HG02759 (cell line): ENCODE measurements at regions not wholly inside any gene's neighbourhood (a gene's known extent, or its start where the extent isn't known, plus 50 kb on each side); places are given as distances from the start of the nearest gene placed in this dataset.

Experiments
- ATAC-seq: cut with Tn5 transposase; IDR thresholded peaks from one replicate; pipeline ENCODE4 v1.9.1; 2021; ENCODE audit warnings: mild to moderate bottlenecking, moderate library complexity; ENCODE audit not compliant: unreplicated experiment

DNA sequence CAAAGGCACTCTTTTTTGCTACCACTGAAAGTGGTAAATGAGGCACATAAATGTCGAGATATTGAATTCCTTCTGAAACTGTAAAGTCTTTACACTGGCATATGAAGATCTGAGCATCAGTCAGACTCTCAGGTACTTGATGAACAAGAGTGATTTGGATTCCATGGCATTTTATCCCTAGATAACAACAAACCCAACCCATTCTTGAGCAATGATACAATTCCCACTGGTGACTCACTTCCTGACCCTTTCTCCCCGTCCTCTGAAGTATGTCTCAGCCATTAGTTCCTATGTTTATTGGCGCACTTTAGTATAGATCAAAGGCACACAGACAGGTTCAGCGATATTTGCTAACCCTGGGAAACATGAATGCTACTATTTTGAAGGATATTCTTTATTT is 147.0 kb upstream of the RBFOX1 start:
- no peak for ATAC-seq

DNA sequence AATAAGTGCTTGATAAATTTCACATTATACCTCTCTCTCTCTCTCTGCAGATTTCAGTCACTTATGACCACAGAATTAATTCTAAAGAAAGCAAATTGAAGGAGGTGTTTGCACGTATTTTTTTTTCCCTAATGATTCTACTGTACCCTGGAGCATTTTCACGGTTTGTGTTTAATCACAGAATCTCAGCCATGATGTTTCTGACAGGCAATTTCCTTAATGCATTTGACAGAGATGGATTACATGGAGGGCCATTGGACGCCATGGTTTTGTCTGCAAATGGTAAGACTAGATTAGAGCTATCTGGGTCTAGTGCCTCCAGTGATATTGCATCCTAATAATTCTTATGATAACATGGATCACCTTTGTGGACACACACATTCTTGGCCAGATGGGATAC is 147.5 kb upstream of the RBFOX1 start:
- ATAC-seq: no peak

DNA sequence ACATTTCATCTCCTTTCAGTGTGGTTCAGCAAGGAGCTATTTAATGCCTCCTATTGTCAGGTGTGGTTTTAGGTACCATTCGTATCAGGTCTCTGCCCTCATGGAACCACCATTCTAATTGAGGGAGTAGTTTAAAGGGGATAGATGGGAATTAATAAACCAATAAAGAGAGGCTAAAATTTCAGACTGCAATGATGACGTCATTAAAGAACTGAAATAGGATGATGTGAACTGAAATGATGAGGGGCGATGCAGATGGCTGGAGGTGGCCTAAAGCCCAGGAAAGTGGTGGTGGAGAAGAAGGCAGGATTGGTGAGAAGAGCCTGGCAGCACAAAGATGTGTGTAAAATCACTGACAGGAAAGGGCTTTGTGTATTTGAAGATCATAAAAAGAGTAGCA is 148.9 kb upstream of the RBFOX1 start:
- no peak for ATAC-seq

DNA sequence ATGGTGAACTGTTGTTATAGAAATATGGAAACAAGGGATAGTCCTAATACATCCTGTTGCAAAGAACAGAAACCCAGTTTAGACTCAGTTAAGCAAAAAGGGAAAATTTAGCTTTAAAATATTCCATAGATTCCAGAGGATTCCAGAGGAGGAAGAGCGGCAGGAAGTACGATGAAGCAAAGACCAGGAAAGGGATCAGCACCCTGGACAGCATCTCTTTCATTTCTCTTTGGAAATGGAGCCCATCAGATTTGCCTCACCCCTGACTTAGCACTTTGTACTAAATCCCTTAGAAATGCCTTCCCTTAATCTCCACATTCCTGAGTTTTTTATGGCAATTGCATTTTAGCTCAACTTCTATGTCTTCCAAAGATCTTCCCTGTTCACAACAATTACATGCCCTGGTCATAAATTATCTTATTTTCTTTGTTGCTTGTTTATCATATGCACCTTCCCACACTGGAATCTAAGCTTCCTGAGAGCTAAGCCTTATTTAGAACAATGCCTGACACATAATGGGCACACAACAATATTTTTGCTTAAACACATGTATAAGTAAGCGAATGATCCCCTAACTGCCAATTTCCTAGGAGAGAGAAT is 150.0 kb upstream of the RBFOX1 start:
- no peak for ATAC-seq

DNA sequence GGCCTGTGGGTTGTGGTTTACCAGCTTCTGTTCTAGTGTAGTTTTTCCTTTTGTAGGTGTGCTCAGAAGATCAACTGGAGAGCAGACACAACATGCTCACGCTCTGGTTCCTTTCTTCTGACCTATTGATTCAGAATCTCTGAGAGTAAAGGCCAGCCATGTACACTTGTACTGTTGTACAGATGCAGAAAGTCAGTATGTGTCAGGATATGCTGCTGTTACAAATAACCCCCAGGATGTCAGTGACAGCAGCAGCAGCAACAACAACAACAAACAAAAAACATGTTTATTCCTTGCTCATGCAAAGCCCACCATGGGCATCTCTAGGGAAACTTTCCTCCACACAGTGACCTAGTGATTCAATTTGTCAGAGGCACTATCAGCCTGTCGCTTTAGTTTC is 154.8 kb upstream of the RBFOX1 start:
- ATAC-seq: no peak

DNA sequence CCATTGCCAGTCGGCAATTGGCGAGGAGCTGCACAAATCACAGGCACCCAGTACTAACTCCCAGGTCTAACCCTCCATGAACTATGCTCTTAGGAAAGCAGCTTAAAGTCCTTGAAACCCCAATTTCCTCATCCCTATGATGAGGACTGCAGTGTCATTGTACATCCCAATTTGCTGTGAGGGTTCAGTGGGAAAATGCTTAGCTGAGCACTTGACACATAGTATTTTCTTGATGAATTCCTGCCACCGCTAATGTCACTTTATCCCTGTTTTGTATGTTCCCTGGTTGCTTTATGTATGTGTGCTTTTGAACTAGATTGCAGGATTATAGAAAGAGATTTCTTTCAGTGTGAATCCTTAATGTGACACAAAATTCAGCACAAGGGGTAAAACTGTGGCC is 161.5 kb upstream of the RBFOX1 start:
- ATAC-seq: no peak

DNA sequence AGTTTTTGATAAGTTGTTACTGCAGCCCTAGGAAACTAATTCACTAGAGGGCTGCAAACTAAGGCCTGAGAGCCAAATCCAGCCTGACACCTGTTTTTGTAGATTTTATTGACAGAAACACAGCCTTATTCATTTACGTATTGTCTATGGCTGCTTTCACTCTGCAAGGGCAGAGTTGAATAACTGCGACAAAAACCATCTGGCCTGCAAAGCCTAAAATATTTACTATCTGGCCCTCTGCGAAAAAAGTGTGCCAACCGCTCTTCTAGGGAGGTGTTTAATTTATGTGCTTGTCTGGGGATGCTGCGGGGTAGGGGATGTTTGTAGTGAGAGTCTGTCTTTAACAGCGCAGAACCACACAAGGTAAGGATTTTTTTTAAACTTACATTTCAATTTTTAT is 165.0 kb upstream of the RBFOX1 start:
- ATAC-seq: no peak

DNA sequence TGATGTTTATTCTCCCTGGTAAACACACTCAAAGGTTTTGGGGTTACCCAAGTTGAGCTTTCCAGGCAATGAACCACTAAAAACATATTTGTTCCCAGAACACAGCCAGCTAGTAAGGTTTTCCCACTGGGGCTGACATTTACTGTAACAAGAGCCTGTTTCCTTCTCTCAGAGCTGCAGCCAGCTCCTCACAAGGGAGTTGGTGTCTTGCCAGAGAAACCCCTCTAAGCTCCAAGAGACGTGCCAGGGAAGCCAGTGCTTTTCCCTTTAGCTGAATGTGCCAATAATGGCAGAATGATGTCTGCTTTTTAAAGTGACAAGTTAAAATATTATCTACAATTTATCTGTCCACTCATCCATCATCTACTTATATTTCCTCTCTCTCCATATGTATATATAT is 170.8 kb upstream of the RBFOX1 start:
- ATAC-seq: no peak

DNA sequence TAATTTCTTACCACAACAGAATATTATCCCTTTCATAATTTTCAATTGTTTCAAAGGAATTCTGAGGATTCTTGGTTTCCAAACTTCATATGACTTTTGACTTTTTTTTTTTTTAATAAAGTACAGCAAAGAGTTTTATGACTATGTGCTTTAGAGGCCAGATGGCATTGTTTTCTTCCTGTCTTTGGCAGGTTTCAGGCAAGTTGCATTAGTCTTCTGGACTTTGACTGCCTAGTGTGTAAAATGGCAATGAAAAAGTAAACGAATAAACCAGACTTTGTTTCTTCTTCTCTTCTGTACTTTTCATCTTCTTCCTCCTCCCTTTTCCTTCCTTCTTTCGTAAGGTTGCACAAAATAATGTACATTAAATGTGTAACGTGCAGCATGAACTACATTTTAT is 172.6 kb upstream of the RBFOX1 start:
- ATAC-seq: no peak

DNA sequence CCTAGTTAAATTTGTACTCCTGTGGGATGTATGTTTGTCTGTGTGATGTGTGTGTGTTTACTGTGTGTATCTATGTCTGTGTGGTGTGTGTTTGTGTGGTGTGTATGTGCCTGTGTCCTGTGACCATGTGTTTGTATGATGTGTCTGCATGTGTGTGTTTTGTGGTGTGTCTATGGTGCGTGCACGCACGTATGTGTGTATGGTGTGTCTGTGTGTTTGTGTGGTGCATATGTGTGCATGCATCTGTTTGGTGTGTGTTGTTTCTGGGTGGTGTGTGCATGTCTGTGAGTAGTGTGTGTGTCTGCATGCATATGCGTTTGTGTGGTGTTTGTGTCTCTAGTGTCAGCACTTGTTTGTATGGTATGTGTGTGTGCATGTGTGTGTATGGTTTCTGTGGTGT is 174.2 kb upstream of the RBFOX1 start:
- no peak for ATAC-seq

DNA sequence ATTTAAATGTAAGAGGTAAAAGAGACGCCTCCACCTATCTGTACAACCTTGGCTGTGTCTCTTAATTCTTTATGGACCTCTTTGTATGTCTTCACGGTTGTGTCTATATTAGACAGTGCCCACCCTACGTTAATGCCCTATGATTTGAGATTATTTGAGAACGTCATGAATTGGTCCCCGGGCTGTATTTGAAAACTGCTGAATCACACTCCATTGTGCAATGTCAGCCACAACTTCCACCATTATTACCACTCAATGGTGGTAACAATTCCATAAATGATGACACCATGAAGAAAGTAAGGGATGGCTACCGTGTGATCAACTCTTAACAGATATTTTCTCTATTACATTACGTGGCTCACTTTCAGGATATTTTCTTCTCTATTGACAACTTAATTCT is 182.4 kb upstream of the RBFOX1 start:
- no peak for ATAC-seq

DNA sequence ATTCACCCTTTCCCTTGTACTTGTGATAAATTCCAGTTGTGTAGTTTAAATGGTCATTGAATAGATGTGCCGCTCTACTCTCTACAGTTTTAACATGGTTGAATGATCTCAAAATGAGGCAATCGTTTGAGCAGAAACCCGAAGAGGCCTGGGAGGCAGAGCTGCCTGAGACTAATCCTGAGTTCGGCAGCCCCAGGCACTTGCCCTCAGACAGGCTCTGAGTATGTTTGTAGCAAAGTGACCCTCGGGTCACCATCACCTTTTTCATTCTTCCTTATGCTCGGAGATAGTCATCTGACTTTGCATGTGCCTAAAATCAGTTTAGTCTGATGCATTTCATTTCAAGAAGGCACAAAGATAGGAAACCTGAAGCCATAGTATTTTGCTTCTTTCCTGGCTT is 184.0 kb upstream of the RBFOX1 start:
- ATAC-seq: no peak

DNA sequence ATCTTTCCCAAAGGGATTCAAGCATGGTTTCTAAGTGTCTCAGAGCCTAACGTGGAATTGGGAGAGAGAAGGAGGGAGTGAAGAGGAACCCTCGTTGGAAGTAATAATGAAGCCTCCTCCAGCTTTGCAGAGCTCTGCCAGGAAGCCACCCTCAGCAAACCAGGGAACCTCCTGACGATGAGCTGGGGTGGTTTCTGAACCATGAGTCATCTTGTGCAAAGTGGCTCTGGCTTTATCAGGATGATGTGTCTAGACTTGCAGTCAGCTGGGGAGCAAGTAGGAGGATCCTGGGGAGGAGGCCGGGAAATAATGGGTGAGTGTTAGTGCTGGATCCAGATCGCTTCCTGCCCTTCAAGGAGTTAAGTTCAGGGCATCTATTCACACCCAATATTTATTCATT is 191.7 kb upstream of the RBFOX1 start:
- no peak for ATAC-seq

DNA sequence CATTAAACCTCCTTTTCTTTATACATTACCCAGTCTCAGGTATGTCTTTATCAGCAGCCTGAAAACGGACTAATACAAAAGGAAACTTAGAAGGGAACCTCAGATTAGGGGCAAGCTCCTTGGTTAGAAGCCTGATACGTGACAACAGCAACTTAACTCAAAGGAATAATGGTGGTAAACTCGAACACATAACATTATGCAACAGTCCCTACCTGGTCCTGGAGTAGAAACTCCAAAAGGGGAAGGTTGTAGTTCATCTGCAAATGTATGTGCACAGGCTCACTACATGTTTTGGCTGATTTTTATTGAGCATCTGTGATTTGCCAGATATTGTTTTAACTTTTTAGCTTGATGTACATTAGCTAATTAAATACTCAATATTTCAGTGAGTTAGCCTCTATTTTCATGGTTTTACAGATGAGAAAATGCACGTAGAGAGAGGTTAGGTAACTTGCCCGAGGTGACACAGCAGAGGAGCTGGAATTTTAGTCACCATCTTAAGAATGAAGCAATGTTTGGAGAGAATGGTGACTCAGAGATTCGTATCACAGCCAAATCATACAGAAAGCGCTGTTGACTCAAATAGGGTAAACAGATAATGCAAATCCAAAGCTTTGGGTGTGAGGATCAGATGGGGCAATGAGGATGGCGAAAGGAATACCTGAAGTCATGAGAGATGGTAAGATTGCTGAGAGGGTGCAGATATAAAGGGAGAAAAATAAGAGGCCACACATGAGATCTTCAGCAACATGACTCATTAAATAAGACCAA is 194.9 kb upstream of the RBFOX1 start:
- no peak for ATAC-seq

DNA sequence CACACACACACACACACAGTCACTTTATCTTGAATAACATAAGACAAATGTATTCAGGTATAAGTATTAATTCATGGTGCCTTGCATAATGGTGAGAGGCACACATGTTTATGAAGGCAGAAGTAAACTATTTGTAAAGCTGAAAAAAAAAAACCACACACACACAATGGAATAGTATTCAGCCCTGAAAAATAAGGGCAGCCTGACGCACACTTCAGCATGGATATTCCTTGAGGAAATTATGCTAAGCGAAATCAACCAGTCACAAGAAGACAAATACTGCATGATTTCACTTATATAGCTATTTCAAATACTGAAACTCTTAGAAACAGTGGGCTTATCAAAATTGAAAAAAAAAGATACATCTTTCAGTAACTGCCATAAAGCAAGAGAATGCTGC is 200.2 kb upstream of the RBFOX1 start:
- ATAC-seq: no peak

DNA sequence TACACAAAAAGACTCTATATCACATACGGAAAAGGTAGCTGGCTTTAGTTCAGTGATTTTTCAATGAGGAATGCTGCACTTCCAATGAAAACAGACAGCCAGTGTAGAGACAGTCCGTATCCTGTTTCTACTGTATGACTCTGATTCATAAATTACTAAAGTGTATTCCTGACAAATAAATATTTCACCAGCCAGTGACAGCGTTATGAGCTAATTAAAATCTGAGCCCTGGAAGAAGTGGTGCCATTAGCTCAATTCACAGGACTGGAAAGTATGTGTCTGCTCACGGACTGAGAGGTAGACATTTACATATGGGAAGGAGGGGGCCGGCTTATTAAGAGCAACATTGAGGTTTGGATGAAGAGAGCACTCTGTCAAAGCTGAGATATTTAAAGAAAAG is 207.9 kb upstream of the RBFOX1 start:
- ATAC-seq: no peak

DNA sequence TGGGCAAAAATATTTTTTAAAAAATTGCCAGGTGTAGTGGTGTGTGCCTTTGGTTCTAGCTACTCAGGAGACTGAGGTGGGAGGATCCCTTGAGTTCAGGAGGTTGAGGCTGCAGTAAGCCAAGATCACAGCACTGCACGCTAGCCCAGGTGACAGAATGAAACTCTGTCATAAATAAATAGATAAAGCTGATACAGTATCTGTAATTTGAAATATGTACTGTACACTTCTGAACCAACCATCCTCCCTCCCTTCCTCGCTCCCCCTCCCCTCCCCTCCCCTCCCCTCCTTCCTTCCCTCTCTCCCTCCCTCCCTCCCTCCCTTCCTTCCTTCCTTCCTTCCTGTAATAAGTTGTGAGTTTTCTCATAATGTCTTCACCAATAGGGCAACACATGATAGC is 208.4 kb upstream of the RBFOX1 start:
- ATAC-seq: no peak

DNA sequence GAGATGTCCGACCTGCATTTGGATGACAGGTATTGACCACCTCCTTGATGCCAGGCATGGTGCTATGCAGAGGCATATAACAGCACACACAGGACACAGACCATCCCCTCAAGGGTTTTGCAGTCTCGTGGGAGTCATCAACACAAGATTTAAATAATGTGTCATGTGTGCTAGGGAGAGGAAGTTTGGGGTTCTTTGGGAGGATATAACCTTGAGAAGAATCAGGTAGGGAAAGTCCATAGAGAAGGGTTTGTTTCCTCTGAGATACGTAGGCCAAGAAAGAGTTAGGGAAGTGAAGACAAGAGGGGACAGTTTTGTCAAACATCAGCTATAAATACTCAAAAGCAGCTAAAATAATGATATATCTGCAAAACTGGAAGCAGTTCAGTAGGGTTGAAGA is 215.9 kb upstream of the RBFOX1 start:
- ATAC-seq: no peak

DNA sequence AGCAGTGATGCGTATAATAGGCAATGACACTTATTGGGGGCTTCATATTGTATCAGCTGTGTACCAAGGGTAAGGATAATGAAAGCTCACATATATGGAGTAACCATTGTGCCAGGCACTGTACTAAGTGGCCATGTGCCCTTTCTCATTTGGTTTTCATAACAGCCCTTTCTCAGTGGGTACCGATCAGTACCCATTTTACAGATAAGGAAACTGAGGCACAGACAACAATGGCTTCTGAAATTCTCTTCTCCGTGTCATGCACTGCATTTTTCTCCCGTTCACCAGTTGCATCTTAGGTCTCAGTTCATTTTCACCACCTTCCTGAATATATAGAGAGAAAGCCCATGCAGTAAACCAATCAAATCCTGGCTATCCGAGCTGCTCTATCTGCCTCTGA is 216.7 kb upstream of the RBFOX1 start:
- ATAC-seq: no peak

DNA sequence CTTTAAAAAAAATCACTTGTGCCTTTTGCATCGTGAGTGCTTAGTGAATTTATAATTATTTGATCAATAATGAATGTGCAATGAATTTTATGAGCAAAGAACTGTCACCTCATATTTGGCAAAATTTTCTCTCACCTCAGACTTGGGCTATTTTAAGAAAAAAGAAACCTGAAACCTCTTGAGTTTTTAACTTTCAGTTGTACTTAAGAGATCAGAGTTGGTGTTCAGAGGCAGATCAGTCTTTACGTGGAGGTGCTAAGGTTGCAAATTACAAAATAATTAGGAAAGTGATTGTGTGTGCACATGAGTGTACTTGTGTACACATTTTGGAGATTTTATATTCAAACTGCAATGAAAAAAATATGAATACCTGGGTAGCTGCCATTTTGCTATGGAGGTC is 218.7 kb upstream of the RBFOX1 start:
- no peak for ATAC-seq

DNA sequence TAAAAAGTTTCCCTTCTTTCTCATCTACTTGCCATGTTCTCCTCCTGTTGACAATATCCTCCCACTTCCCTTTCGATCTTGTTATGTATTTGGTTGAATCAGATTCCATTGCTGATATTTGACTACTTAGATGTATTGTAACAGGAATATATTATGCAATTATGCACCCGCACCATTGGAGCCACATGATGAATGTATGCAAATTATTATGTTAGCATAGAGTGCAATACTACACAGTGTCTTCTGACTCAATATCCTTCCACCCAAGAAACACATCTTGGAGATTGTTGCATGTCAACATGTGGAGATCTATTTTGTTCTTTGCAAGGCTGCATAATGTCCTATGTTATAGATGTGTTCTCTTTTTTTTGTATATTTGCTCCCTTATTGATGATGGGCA is 219.2 kb upstream of the RBFOX1 start:
- no peak for ATAC-seq

DNA sequence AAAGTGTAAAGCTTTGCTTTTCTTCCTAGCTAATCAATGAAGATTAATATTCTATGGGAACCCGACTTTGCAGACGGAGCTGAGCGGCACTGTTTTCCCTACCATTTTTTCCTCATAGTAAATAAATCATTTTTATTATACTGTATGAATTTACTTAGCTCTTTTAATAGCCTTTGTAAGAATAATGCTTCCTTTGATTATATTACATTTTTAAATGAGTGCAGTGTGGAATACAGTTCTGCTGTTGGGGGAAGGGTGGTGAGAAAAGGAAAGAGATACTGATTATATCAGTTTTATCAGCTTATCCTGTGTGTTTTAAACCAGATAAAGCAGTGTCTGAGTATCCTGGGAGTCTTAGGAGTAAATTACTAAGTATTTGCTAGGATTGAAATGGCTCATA is 221.4 kb upstream of the RBFOX1 start:
- no peak for ATAC-seq

DNA sequence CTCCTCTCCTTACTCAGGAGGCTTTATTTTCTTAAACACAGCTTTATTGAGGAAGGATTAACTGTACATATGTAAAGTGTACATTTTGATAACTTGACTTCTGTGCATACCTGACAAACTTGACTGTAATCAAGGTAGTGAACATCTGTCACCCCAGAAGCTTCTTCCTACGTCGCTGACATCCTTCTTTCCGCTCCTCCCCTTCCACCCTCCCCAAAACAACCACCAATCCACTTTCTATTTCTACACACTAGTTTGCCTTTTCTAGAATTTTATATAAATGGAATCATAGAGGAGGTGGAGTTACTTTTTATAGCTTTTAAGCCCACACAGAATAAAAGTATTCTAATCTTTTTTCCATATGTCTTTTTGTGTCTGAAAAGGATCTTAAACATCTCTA is 225.2 kb upstream of the RBFOX1 start:
- ATAC-seq: no peak
